GM18517 (cell line): ENCODE measurements at regions not wholly inside any gene's neighbourhood (a gene's known extent, or its start where the extent isn't known, plus 50 kb on each side); places are given as distances from the start of the nearest gene placed in this dataset.

Experiments used
- ATAC-seq: cut with Tn5 transposase; IDR thresholded peaks from one replicate; pipeline ENCODE4 v1.9.1; 2021; ENCODE audit warnings: mild to moderate bottlenecking, moderate library complexity; ENCODE audit not compliant: unreplicated experiment

- ATAC-seq, result no peak
Observed at GRCh38 chr10:65518379-65518778, 1407.5 kb upstream of the LRRTM3 start.

DNA sequence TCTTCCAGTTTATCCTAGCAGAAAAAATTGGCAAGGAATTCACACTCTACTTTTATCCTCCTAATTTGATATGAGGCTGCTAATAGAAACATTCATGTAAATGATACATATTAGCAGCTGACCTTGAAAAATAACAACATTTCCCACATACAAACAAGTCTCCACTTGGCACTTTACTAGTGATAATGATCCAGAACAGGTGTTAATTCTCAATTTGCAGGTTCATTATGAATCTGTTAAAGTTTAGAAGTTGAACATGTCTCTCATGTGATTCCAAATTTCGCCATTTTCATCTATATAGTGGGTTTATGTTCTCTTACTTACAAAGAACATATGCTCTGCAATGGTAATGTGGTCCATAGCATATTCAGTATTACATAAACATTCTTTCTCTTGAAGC is 1396.8 kb upstream of the LRRTM3 start:
- ATAC-seq, result no peak

- ATAC-seq, result no peak
Observed at GRCh38 chr10:65531545-65531944, 1394.3 kb upstream of the LRRTM3 start.

DNA sequence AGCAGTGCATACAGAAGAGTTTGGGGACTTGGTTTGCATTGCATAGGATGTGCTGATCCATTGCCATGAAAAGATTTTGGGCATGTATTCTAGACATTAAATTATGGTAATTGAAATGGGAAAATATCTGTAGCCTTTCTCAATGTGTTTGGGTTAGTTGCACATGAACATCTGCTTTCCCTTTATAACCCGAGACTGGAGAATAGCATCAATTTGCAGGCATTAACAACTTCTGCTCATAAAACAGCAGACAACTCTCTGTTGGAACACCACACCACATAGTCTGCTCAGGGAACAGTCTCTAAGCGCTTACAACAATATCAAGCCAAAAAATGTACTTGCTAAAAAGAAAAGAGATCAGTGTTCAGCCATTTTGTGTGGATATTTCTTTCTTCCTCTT is 1391.1 kb upstream of the LRRTM3 start:
- ATAC-seq, result no peak

DNA sequence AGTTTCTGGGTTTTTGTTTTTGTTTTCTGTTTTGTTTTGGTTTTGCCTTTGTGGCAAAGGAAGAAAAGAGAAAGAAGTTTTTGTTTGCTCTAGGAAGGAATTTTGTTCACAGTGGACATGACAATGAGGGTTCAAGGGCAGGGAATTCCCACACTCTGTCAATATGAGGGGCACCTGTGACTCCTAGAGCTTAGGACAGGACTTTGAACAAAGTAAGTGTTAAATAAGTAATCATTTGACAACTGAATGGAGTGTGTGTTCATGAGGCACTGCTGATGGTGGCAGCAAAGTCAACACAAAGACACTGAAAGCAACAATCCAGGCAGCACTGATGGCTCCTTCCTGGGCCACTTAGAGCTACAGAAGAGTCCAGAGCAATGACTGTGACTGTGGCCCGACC is 1381.1 kb upstream of the LRRTM3 start:
- ATAC-seq, result no peak

- ATAC-seq, result no peak
Observed at GRCh38 chr10:65548001-65548400, 1377.8 kb upstream of the LRRTM3 start.

DNA sequence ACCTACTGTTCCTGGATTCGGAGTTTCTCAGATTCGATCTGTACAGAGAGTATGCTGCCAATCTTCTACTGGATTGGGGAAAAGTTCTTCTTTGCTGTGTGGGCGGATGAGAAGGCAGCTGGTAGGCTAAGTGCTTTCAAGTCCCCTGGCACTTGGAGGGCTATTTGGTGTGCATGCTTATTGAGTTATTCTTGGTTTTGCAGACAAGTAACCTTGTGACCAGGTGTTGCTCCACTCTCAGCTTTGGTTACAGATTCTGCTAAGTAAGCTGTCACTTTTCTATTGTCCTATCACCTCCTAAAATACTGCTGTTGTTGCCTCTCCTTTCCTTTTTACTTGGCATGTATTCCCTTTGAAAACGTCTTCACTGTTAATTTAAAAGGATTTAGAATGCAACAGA is 1375.1 kb upstream of the LRRTM3 start:
- no peak for ATAC-seq

DNA sequence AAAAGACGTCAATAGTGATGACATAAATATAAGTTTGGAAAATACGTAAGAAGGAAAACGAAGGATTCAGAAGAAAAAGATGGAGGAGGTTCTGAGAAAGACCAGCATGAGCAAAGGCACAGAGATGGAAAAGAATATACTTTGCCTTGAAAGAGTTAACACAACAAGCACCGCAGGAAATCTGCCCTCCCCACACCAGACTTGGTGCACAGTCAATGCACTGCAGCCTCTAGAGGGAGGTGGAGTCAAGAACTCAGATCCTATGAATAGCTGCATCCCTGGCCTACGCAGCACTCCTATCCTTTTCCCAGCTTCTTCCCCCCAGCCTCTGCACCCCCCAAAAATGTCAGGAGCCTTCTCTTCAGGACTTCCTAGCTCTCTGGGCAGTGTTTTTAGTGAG is 1370.6 kb upstream of the LRRTM3 start:
- ATAC-seq, result no peak

DNA sequence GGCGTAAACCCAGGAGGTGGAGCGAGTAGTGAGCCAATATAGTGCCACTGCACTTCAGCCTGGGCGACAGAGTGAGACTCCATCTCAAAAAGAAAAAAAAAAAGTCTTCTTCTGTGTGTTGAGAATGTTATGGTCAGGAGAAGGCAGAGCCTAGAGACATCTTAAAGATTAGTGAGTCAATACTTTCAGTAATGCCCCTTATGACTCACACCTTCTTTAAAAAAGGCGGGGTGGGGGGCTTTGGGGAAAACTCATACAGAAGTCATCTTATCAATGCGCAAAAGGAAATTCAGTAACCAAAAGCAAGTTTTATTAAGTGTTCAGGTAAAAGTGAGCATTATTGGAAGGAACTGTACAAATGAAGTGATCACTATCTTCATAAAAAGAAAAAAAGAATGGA is 1369.8 kb upstream of the LRRTM3 start:
- no peak for ATAC-seq

DNA sequence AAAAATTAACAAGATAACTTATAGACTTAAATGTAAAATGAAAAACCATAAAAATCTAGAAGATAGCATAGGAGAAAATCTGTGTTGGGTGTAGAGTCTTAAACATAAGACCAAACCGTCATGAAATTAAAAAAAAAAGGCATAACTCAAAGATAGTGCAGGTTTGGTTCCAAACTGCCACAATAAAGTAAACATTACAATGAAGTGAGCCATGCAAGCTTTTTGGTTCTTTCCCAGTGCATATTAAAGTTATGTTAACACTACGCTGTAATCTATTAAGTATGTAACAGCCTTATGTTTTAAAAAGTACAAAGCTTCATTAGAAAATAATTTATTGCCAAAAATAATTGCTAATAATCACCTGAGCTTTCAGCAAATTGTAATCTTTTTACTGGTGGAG is 1366.5 kb upstream of the LRRTM3 start:
- ATAC-seq, result no peak

- no peak for ATAC-seq
Observed at GRCh38 chr10:65565246-65565645, 1360.6 kb upstream of the LRRTM3 start.

DNA sequence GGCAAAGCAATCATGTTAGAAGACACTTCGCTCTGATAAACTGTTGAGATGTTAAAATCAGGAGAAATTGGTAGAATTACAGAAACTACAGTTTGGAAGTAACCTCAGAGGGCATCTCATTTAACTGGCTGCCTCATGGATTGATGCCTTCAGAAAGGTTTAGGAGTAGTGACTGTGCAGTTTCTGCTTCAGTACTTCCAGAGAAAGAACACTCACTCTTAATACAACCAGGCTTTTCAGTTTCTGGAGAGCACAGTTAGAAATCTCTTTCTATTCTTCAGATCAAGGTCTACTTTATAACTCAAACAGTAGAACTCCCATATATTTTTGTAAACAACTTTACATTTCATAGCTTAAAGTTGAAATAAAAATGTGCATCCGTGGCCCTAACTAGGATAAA is 1358.9 kb upstream of the LRRTM3 start:
- no peak for ATAC-seq

DNA sequence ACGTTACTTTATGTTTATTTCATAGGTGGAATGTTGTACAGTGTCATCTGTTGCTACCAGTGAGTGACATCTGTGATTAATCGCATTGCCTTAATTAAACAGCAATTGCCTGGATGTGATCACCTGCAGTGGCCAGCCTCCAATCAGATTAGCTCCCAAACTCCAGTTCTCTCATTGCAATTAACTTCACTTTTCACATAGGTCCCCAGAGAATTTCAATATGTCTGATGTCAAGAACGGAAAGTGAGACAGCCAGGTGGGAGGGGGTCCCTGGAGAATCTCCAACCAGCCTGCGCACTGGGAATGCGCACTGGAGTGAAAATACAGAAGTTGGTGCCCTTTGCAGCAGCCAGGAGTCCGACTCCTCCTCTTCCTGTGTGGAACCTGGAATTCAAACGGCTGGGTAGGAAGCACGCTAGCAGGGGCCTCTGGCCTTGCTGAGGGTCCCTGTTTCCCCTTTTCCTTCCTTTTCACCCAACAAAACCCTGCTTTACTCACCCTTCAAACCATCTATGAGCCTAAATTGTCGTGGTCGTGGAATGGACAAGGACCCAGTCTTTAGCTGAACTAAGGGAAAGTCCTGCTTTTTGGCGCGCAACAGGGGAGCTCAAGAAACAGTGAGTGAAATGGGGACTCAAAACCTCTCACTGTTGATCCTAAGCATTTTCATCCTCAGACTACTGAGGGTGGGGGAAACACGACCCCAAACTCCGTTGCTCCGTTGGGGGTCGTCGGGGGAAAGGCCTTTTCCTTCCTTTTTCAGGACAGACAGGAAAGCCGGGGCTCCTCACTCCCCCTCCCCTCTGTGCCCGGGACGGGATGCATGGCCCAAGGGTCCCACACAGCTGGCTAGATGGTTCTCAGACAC is 1355.5 kb upstream of the LRRTM3 start:
- no peak for ATAC-seq

GRCh38 chr10:65571011-65571570 is 1354.7 kb upstream of the LRRTM3 start:
- no peak for ATAC-seq

GRCh38 chr10:65581426-65582026 is 1344.3 kb upstream of the LRRTM3 start:
- no peak for ATAC-seq

DNA sequence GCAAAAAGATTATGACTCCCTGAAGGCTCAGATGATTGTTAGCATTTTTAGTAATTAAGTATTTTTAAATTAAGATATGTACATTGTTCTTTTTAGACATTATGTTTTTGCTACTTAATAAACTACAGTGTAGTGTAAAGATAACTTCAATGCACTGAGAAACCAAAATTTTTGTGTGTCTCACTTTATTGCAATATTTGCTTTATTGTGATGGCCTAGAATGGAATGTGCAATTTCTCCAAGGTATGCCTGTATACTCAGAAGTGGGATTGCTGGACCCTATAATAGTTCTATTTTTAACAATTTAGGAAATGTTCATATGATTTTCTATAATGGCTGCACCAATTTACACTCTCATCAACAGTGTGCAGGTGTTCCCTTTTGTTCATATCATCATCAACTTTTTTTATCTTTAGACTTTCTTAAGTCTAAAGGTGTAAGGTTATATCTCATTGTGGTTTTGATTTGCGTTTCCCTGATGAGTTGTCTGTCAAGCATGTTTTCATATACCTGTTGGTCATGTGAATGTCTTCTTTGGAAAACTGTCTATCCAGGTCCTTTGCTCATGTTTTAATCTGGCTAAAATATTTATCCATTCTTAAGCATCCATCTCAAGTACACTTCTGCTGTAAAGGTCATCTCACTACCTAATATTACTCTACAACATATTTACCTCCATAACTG is 1323.5 kb upstream of the LRRTM3 start:
- ATAC-seq, result no peak

- no peak for ATAC-seq
Observed at GRCh38 chr10:65611592-65611991, 1314.2 kb upstream of the LRRTM3 start.

DNA sequence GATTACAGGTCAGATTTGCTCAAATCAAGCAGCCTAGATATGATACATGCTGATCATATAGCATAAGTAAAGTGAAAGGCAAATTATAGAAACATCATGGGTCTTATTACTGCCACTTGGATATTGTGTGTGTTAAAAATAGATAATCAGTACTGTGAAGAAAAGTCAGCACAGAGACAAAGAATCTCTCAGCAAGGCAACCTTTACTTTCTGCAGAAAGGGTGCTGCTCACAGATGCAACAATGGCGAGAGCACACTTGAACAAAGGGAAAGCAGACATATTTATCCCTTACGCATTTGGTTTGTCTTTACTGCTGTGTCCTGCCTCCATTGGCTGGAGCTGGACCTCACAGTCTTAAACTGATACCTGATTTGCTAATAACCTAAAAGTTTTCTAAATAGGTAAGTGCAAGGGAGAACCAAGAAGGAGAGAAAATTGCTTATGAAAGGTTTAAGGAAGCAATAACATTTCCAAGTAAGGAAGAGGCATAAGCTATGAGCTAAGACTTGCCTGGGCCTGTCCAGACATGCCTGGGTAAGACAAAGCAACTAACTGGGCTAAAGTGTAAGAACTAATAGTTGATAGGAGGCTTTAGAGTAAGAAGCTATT is 1310.8 kb upstream of the LRRTM3 start:
- no peak for ATAC-seq

GRCh38 chr10:65618126-65618525 is 1307.7 kb upstream of the LRRTM3 start:
- no peak for ATAC-seq

DNA sequence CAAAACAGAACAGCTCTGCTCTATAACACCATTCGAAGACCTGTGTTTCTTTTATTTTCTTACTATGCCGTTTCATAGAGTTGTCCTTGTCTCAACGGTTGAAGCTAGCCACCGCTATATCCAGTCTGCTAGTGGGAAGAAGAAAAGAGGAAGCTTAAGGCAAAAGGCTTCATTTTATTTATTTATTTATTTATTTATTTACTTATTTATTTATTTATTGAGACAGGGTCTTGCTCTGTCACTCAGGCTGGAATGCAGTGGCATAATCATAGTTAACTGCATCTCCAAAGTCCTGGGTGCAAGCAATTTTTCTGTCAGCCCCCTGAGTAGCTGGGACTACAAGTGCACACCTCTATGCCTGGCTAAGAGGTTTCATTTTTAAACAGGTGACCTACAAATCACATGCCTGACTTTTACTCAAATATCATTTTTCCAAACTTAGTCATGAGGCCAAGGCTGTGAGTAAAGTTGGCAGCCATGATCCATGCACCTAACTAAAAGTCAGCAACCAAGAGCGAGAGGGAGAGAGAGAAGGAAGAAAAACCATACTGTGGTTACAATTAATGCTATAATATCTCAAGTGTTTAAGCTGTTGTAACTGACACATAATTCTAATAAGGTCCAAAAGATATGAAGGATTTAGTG is 1305.3 kb upstream of the LRRTM3 start:
- no peak for ATAC-seq

DNA sequence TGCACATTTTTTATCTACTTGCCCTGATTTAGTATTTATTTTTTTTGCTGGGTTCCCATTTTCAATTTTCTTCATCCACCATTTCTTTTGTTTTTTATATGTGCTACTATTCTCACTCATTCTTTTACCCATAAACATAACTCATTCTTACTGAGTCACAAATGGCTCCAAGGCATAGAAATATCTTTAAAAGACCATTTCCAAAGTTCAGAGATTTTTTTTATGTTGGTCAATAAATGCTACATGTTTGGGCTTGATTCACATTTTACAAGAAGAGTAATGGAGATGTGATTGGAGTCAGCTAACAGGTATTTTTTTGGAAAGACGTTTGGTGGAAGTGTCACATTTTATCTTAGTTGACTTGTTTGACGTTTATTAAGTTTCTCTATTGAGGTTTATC is 1303.2 kb upstream of the LRRTM3 start:
- no peak for ATAC-seq
